ENCODE measurements at regions not wholly inside any gene's neighbourhood (a gene's known extent, or its start where the extent isn't known, plus 50 kb on each side); places are given as distances from the start of the nearest gene placed in this dataset.

- no peak for TF ChIP-seq POLR2A (IDR thresholded peaks at IDR 0.05; ENCODE audit: low read length)
- no peak for TF ChIP-seq MYC (IDR thresholded peaks at IDR 0.05; ENCODE audit: borderline replicate concordance, low read length)
- no peak for TF ChIP-seq BHLHE40 (IDR thresholded peaks at IDR 0.05; ENCODE audit: low read depth, low read length)
- TF ChIP-seq SREBF2 (IDR thresholded peaks at IDR 0.05): no peak
- TF ChIP-seq CTCF (IDR thresholded peaks at IDR 0.05): no peak
Measured at GRCh38 chrX:40300286-40300890, 202.6 kb upstream of the BCOR start.
